IPS-NIHi7 (cell line): ENCODE measurements at regions not wholly inside any gene's neighbourhood (a gene's known extent, or its start where the extent isn't known, plus 50 kb on each side); places are given as distances from the start of the nearest gene placed in this dataset.
A peak's percentile ranks its signal among the peaks of the same experiment; 100 is the strongest.

Source experiments
- DNase-seq: peaks from one replicate; pipeline ENCODE4 v3.0.0; 2012; ENCODE audit warnings: mixed read lengths; ENCODE audit errors: extremely low spot score

GRCh38 chr2:41768310-41768709 lies 279.5 kb upstream of the PKDCC start:
- DNase-seq: no peak

- no peak for DNase-seq
Measured at GRCh38 chr2:41771710-41772109, 276.1 kb upstream of the PKDCC start.

GRCh38 chr2:41772697-41773096 lies 275.1 kb upstream of the PKDCC start:
- no peak for DNase-seq

- DNase-seq: no peak
Measured at GRCh38 chr2:41774011-41774605, 273.7 kb upstream of the PKDCC start.

GRCh38 chr2:41775366-41776025 lies 272.3 kb upstream of the PKDCC start:
- DNase-seq: no peak

GRCh38 chr2:41779888-41780287 lies 267.9 kb upstream of the PKDCC start:
- DNase-seq: no peak

- peak; percentile 57 for DNase-seq
Measured at GRCh38 chr2:41782306-41783158, 265.3 kb upstream of the PKDCC start.

GRCh38 chr2:41784496-41784895 lies 263.3 kb upstream of the PKDCC start:
- no peak for DNase-seq

GRCh38 chr2:41785251-41786022 lies 262.4 kb upstream of the PKDCC start:
- no peak for DNase-seq

GRCh38 chr2:41791523-41791922 lies 256.3 kb upstream of the PKDCC start:
- peak; percentile 62 for DNase-seq

GRCh38 chr2:41803361-41803760 lies 244.5 kb upstream of the PKDCC start:
- DNase-seq: no peak

- no peak for DNase-seq
Measured at GRCh38 chr2:41806286-41806685, 241.5 kb upstream of the PKDCC start.

GRCh38 chr2:41821167-41821566 lies 226.7 kb upstream of the PKDCC start:
- no peak for DNase-seq

GRCh38 chr2:41826921-41827320 lies 220.9 kb upstream of the PKDCC start:
- no peak for DNase-seq

- DNase-seq: no peak
Measured at GRCh38 chr2:41827354-41827971, 220.4 kb upstream of the PKDCC start.

- no peak for DNase-seq
Measured at GRCh38 chr2:41828052-41828643, 219.7 kb upstream of the PKDCC start.

- DNase-seq: no peak
Measured at GRCh38 chr2:41829052-41829451, 218.8 kb upstream of the PKDCC start.

- DNase-seq: no peak
Measured at GRCh38 chr2:41830600-41830999, 217.2 kb upstream of the PKDCC start.

- DNase-seq: no peak
Measured at GRCh38 chr2:41832218-41832617, 215.6 kb upstream of the PKDCC start.

- no peak for DNase-seq
Measured at GRCh38 chr2:41835401-41835800, 212.4 kb upstream of the PKDCC start.

GRCh38 chr2:41836948-41837347 lies 210.9 kb upstream of the PKDCC start:
- DNase-seq: peak; percentile 68
